ENCODE measurements at regions not wholly inside any gene's neighbourhood (a gene's known extent, or its start where the extent isn't known, plus 50 kb on each side); places are given as distances from the start of the nearest gene placed in this dataset.
"Not testable (repeated sequence)": the region's sequence is repeated elsewhere in the genome, so short reads cannot be mapped to it uniquely, and the experiment has no call there.

- Mint-ChIP-seq H3K9me3 (peaks cover 0 to 2% (median 0%) of the 10 kb centered on the region in 3 donors), H3K27me3 (no peaks in the 10 kb centered on the region), H3K36me3 (no peaks in the 10 kb centered on the region), H3K4me1 (no peaks in the 10 kb centered on the region), H3K4me3 (no peak overlapping the region), H3K27ac (no peak overlapping the region)
These were observed 1126.7 kb downstream of the TUSC7 start for GRCh38 chr3:117836296-117836695.

- Mint-ChIP-seq H3K4me1 (no peaks in the 10 kb centered on the region), H3K4me3 (no peak overlapping the region), H3K36me3 (no peaks in the 10 kb centered on the region), H3K9me3 (peaks cover 0 to 2% (median 0%) of the 10 kb centered on the region in 3 donors), H3K27me3 (no peaks in the 10 kb centered on the region), H3K27ac (no peak overlapping the region)
These were observed 1127.8 kb downstream of the TUSC7 start for GRCh38 chr3:117837391-117837790.

GRCh38 chr3:117842086-117842485 is 1132.5 kb downstream of the TUSC7 start:
- no peak overlapping the region for H3K27ac Mint-ChIP-seq
- H3K9me3 Mint-ChIP-seq, result peaks cover 0 to 2% (median 0%) of the 10 kb centered on the region in 3 donors
- no peaks in the 10 kb centered on the region for H3K27me3 Mint-ChIP-seq
- peaks cover 0 to 1% (median 0%) of the 10 kb centered on the region in 3 donors for H3K4me1 Mint-ChIP-seq
- H3K4me3 Mint-ChIP-seq, result no peak overlapping the region
- H3K36me3 Mint-ChIP-seq, result no peaks in the 10 kb centered on the region

GRCh38 chr3:117843356-117843755 is 1133.8 kb downstream of the TUSC7 start:
- no peaks in the 10 kb centered on the region for H3K27me3 Mint-ChIP-seq
- no peak overlapping the region for H3K4me3 Mint-ChIP-seq
- H3K27ac Mint-ChIP-seq, result no peak overlapping the region

GRCh38 chr3:117844676-117845075 is 1135.1 kb downstream of the TUSC7 start:
- peaks cover 0 to 1% (median 0%) of the 10 kb centered on the region in 3 donors for H3K4me1 Mint-ChIP-seq
- H3K27me3 Mint-ChIP-seq, result no peaks in the 10 kb centered on the region
- H3K27ac Mint-ChIP-seq, result no peak overlapping the region
- peaks cover 0 to 2% (median 0%) of the 10 kb centered on the region in 3 donors for H3K9me3 Mint-ChIP-seq
- H3K4me3 Mint-ChIP-seq, result no peak overlapping the region
- no peaks in the 10 kb centered on the region for H3K36me3 Mint-ChIP-seq

More at GRCh38 chr3:117843356-117843755, 1133.8 kb downstream of the TUSC7 start:
- Mint-ChIP-seq H3K4me1 (peaks cover 0 to 1% (median 0%) of the 10 kb centered on the region in 3 donors), H3K9me3 (peaks cover 0 to 2% (median 0%) of the 10 kb centered on the region in 3 donors), H3K36me3 (no peaks in the 10 kb centered on the region)

- H3K36me3 Mint-ChIP-seq, result no peaks in the 10 kb centered on the region
- H3K27me3 Mint-ChIP-seq, result no peaks in the 10 kb centered on the region
- H3K9me3 Mint-ChIP-seq, result peaks cover 0 to 2% (median 0%) of the 10 kb centered on the region in 3 donors
- no peak overlapping the region for H3K27ac Mint-ChIP-seq
- peaks cover 0 to 1% (median 0%) of the 10 kb centered on the region in 3 donors for H3K4me1 Mint-ChIP-seq
- H3K4me3 Mint-ChIP-seq, result no peak overlapping the region
These were observed 1136.7 kb downstream of the TUSC7 start for GRCh38 chr3:117846238-117846637.

- H3K4me1 Mint-ChIP-seq, result peaks cover 0 to 1% (median 0%) of the 10 kb centered on the region in 3 donors
- H3K27me3 Mint-ChIP-seq, result no peaks in the 10 kb centered on the region
- H3K36me3 Mint-ChIP-seq, result no peaks in the 10 kb centered on the region
- no peak overlapping the region for H3K4me3 Mint-ChIP-seq
- no peak overlapping the region for H3K27ac Mint-ChIP-seq
- H3K9me3 Mint-ChIP-seq, result peaks cover 0 to 2% (median 2%) of the 10 kb centered on the region in 3 donors
These were observed 1139.0 kb downstream of the TUSC7 start for GRCh38 chr3:117848606-117849005.

- Mint-ChIP-seq H3K4me3 (no peak overlapping the region), H3K27me3 (no peaks in the 10 kb centered on the region)
These were observed 1144.5 kb downstream of the TUSC7 start for GRCh38 chr3:117853923-117854668.

GRCh38 chr3:117856354-117856753 is 1146.8 kb downstream of the TUSC7 start:
- Mint-ChIP-seq H3K27me3 (no peaks in the 10 kb centered on the region), H3K4me1 (no peaks in the 10 kb centered on the region), H3K36me3 (no peaks in the 10 kb centered on the region), H3K9me3 (peaks cover 0 to 6% (median 0%) of the 10 kb centered on the region in 3 donors), H3K4me3 (no peak overlapping the region), H3K27ac (no peak overlapping the region)

More at GRCh38 chr3:117853923-117854668, 1144.5 kb downstream of the TUSC7 start:
- Mint-ChIP-seq H3K9me3 (peaks cover 0 to 2% (median 2%) of the 10 kb centered on the region in 3 donors), H3K4me1 (no peaks in the 10 kb centered on the region), H3K36me3 (no peaks in the 10 kb centered on the region), H3K27ac (no peak overlapping the region)

- H3K9me3 Mint-ChIP-seq, result peaks cover 0 to 4% (median 2%) of the 10 kb centered on the region in 3 donors
These were observed 1153.6 kb downstream of the TUSC7 start for GRCh38 chr3:117863146-117863545.

GRCh38 chr3:117865338-117865737 is 1155.8 kb downstream of the TUSC7 start:
- peaks cover 0 to 1% (median 0%) of the 10 kb centered on the region in 3 donors for H3K4me1 Mint-ChIP-seq
- H3K27me3 Mint-ChIP-seq, result no peaks in the 10 kb centered on the region
- H3K4me3 Mint-ChIP-seq, result no peak overlapping the region
- no peaks in the 10 kb centered on the region for H3K36me3 Mint-ChIP-seq
- H3K9me3 Mint-ChIP-seq, result peaks cover 0 to 2% (median 0%) of the 10 kb centered on the region in 3 donors
- no peak overlapping the region for H3K27ac Mint-ChIP-seq

More at GRCh38 chr3:117863146-117863545, 1153.6 kb downstream of the TUSC7 start:
- Mint-ChIP-seq H3K27me3 (no peaks in the 10 kb centered on the region), H3K4me1 (peaks cover 0 to 1% (median 0%) of the 10 kb centered on the region in 3 donors), H3K27ac (no peak overlapping the region), H3K36me3 (no peaks in the 10 kb centered on the region), H3K4me3 (no peak overlapping the region)

GRCh38 chr3:117868766-117869165 is 1159.2 kb downstream of the TUSC7 start:
- H3K9me3 Mint-ChIP-seq, result peaks cover 0 to 2% (median 2%) of the 10 kb centered on the region in 3 donors
- no peak overlapping the region for H3K4me3 Mint-ChIP-seq
- H3K36me3 Mint-ChIP-seq, result no peaks in the 10 kb centered on the region
- H3K4me1 Mint-ChIP-seq, result peaks cover 0 to 1% (median 0%) of the 10 kb centered on the region in 3 donors
- no peak overlapping the region for H3K27ac Mint-ChIP-seq
- no peaks in the 10 kb centered on the region for H3K27me3 Mint-ChIP-seq

GRCh38 chr3:117871934-117872333 is 1162.4 kb downstream of the TUSC7 start:
- Mint-ChIP-seq H3K27ac (no peak overlapping the region), H3K36me3 (no peaks in the 10 kb centered on the region), H3K4me3 (no peak overlapping the region), H3K9me3 (peaks cover 0 to 6% (median 0%) of the 10 kb centered on the region in 3 donors), H3K4me1 (no peaks in the 10 kb centered on the region), H3K27me3 (no peaks in the 10 kb centered on the region)

GRCh38 chr3:117872594-117873248 is 1161.9 kb downstream of the IGSF11 start:
- not testable (repeated sequence) for H3K4me3 Mint-ChIP-seq, H3K36me3 Mint-ChIP-seq, H3K4me1 Mint-ChIP-seq, H3K27ac Mint-ChIP-seq, H3K9me3 Mint-ChIP-seq, H3K27me3 Mint-ChIP-seq

- Mint-ChIP-seq H3K27ac (no peak overlapping the region), H3K36me3 (no peaks in the 10 kb centered on the region), H3K9me3 (peaks cover 0 to 6% (median 0%) of the 10 kb centered on the region in 3 donors), H3K4me1 (no peaks in the 10 kb centered on the region), H3K4me3 (no peak overlapping the region), H3K27me3 (no peaks in the 10 kb centered on the region)
These were observed 1161.4 kb downstream of the IGSF11 start for GRCh38 chr3:117873249-117873600.

All from IgD-negative memory B cell (primary cell).